Mammary epithelial cell (primary cell): ENCODE measurements at regions not wholly inside any gene's neighbourhood (a gene's known extent, or its start where the extent isn't known, plus 50 kb on each side); places are given as distances from the start of the nearest gene placed in this dataset.

Source experiments
- CTCF ChIP-seq, 2 donors: IDR thresholded peaks in 1 of 2; conservative IDR thresholded peaks in 1 of 2; 2 replicates each; pipeline ENCODE4 v1.5.1; 2011 to 2012; ENCODE audit warnings: inconsistent platforms in 2 of 2, low read length in 2 of 2, mild to moderate bottlenecking in 2 of 2, control low read depth in 1 of 2, low read depth in 1 of 2; ENCODE audit not compliant: insufficient read depth in 1 of 2; ENCODE audit errors: extremely low read depth in 1 of 2
- EZH2 ChIP-seq: IDR thresholded peaks from 2 replicates; pipeline ENCODE4 v1.6.1; 2012; ENCODE audit warnings: low read length, inconsistent platforms, borderline replicate concordance

- TF ChIP-seq CTCF (conservative IDR thresholded peaks at IDR 0.05 in 1 of 2, IDR thresholded peaks at IDR 0.05 in 1 of 2; ENCODE audit: extremely low read depth in 1 of 2, insufficient read depth in 1 of 2, low read depth in 1 of 2, low read length in 2 of 2), result no peak
- no peak for TF ChIP-seq EZH2
Measured at GRCh38 chr10:36808625-36809362, 316.6 kb upstream of the ANKRD30A start.
